Gastroesophageal sphincter (tissue), 4 donors: ENCODE measurements at regions not wholly inside any gene's neighbourhood (a gene's known extent, or its start where the extent isn't known, plus 50 kb on each side); places are given as distances from the start of the nearest gene placed in this dataset.

ENCODE experiments used
- ATAC-seq: fragments of 150-250 bp; one replicate; pipeline ENCODE4 v1.9.1; 2016; ENCODE audit warnings: mild to moderate bottlenecking, moderate library complexity
- H3K27ac ChIP-seq, 4 donors: fragments of 200-600 bp; sonication (generic) in 3 of 4; 1 replicate in 3 of 4; 2 replicates in 1 of 4; pipeline ENCODE4 v1.5.1; 2016 to 2019
- H3K27me3 ChIP-seq: fragments of 200-600 bp; sonication (generic); one replicate; pipeline ENCODE4 v1.5.1; 2019
- H3K36me3 ChIP-seq, 2 donors: fragments of 200-600 bp; sonication (generic); one replicate each; pipeline ENCODE4 v1.5.1; 2019; ENCODE audit warnings: control low read depth in 1 of 2
- H3K4me1 ChIP-seq, 3 donors: fragments of 200-600 bp; sonication (generic); 1 replicate in 2 of 3; 2 replicates in 1 of 3; pipeline ENCODE4 v1.5.1; 2016 to 2019; ENCODE audit warnings: control low read depth in 2 of 3
- H3K4me3 ChIP-seq, 2 donors: fragments of 200-600 bp; sonication (generic); one replicate each; pipeline ENCODE4 v1.5.1; 2019; ENCODE audit warnings: mild to moderate bottlenecking in 1 of 2, moderate library complexity in 1 of 2
- H3K9me3 ChIP-seq, 3 donors: fragments of 200-600 bp; sonication (generic); one replicate each; pipeline ENCODE4 v1.5.1; 2017 to 2019; ENCODE audit warnings: control low read depth in 2 of 3
- CTCF ChIP-seq, 4 experiments: fragments of 200-600 bp in 2 of 4; fragments of 450-650 bp in 2 of 4; sonication (generic) in 1 of 4; IDR thresholded peaks; one replicate each; pipeline ENCODE4 v1.5.1; 2017 to 2019; ENCODE audit warnings: antibody characterized with exemption in 4 of 4, mild to moderate bottlenecking in 2 of 4, moderate library complexity in 2 of 4
- EP300 ChIP-seq: sonication (generic); formaldehyde crosslinking; IDR thresholded peaks from one replicate; pipeline ENCODE4 v1.6.1; 2017; ENCODE audit warnings: antibody characterized with exemption, mild to moderate bottlenecking
- POLR2A ChIP-seq, 2 donors: fragments of 450-650 bp; IDR thresholded peaks; one replicate each; pipeline ENCODE4 v1.6.1; 2017; ENCODE audit warnings: antibody characterized with exemption in 2 of 2, mild to moderate bottlenecking in 2 of 2, moderate library complexity in 1 of 2
- POLR2AphosphoS5 ChIP-seq: sonication (generic); formaldehyde crosslinking; IDR thresholded peaks from one replicate; pipeline ENCODE4 v1.6.1; 2017; ENCODE audit warnings: antibody characterized with exemption
- WGBS, 2 donors: methylation state at CpG; one replicate each; pipeline ENCODE4 v1.1.5; 2018; ENCODE audit warnings: low coverage in 1 of 2; 5-methylcytosine and 5-hydroxymethylcytosine counted together

DNA sequence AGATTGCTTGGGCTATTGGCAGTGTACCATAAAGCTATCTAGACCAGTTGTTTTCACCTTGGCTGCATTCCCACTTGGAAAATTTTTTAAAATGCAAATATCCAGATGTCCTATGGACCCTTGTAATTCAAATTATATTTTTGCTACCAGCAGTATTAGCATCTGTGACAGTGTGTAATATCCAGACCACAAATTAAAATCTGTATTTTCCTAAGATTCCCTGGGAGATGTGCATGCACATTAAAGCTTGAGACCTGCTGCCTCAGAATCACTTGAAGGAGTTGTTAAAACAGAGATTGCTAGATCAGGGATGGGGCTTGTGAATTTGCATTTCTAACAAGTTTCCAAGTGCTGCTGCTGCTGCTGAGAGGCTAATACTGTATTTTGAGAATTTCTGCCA, 381.2 kb upstream of the PDE4D start:
- peak overlapping the region; percentile 66 to 97 (median 78) for H3K27ac ChIP-seq
- no peaks in the 10 kb centered on the region for H3K36me3 ChIP-seq
- TF ChIP-seq POLR2A (IDR thresholded peaks at IDR 0.05) (no peak), EP300 (no peak)
- no peaks in the 10 kb centered on the region for H3K9me3 ChIP-seq
- no peak overlapping the region for H3K4me3 ChIP-seq
- no peaks in the 10 kb centered on the region for H3K27me3 ChIP-seq
- H3K4me1 ChIP-seq: peaks cover 0 to 42% (median 0%) of the 10 kb centered on the region in 3 donors
- no peak for ATAC-seq

DNA sequence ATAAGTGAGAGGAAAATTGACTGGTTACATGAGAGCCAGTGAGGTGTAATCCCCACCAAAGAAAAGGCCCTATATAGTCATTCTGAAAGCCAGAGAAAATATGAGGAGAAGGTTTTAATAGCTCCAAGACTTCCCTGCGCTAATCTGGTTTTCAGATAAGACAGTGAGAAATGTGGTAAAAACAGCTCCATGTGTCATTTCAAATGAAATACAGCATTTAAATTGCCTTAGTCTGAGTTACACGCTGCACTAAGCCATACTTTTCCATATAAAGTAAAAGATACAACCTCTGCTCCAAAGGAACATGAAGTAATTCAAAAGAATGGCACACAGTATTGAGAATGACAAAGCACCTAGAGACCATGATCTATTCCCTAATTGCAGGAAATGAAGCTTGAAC, 378.0 kb upstream of the PDE4D start:
- Histone ChIP-seq H3K4me1 (peaks cover 0 to 51% (median 0%) of the 10 kb centered on the region in 3 donors), H3K9me3 (no peaks in the 10 kb centered on the region), H3K27ac (peak overlapping the region; percentile 66 to 97 (median 78)), H3K27me3 (no peaks in the 10 kb centered on the region), H3K4me3 (no peak overlapping the region), H3K36me3 (no peaks in the 10 kb centered on the region)
- WGBS, 2 donors: 21 to 52% methylated on average over 2 of the region's 2 CpGs
- TF ChIP-seq POLR2AphosphoS5 (peak; percentile 60), POLR2A (IDR thresholded peaks at IDR 0.05) (no peak), EP300 (peak; percentile 53), CTCF (IDR thresholded peaks at IDR 0.05) (no peak)
- ATAC-seq: peak; percentile 73

GRCh38 chr5:60267907-60268306, 374.4 kb upstream of the PDE4D start:
- TF ChIP-seq CTCF (IDR thresholded peaks at IDR 0.05) (no peak), POLR2AphosphoS5 (no peak), POLR2A (IDR thresholded peaks at IDR 0.05) (no peak), EP300 (no peak)
- Histone ChIP-seq H3K9me3 (no peaks in the 10 kb centered on the region), H3K27ac (no peak overlapping the region), H3K4me3 (no peak overlapping the region), H3K4me1 (peaks cover 0 to 33% (median 0%) of the 10 kb centered on the region in 3 donors), H3K27me3 (no peaks in the 10 kb centered on the region), H3K36me3 (no peaks in the 10 kb centered on the region)
- ATAC-seq: no peak
- WGBS, 2 donors: 80 to 100% methylated on average over 1 to 3 of the region's 3 CpGs

- 89 to 90% methylated on average over 4 to 5 of the region's 5 CpGs for WGBS, 2 donors
- no peak for ATAC-seq
- no peaks in the 10 kb centered on the region for H3K36me3 ChIP-seq
- no peak overlapping the region for H3K4me3 ChIP-seq
- no peak for TF ChIP-seq POLR2AphosphoS5
- no peak for TF ChIP-seq CTCF (IDR thresholded peaks at IDR 0.05)
- TF ChIP-seq EP300: no peak
- TF ChIP-seq POLR2A (IDR thresholded peaks at IDR 0.05): no peak
- H3K9me3 ChIP-seq: no peaks in the 10 kb centered on the region
- H3K27me3 ChIP-seq: no peaks in the 10 kb centered on the region
- H3K27ac ChIP-seq: no peak overlapping the region
- peaks cover 0 to 7% (median 0%) of the 10 kb centered on the region in 3 donors for H3K4me1 ChIP-seq
Observed at GRCh38 chr5:60263346-60263745, 369.8 kb upstream of the PDE4D start.

GRCh38 chr5:60262576-60263295, 369.2 kb upstream of the PDE4D start:
- H3K27me3 ChIP-seq: no peaks in the 10 kb centered on the region
- no peak for ATAC-seq
- H3K9me3 ChIP-seq: no peaks in the 10 kb centered on the region
- peaks cover 0 to 5% (median 0%) of the 10 kb centered on the region in 3 donors for H3K4me1 ChIP-seq
- TF ChIP-seq POLR2AphosphoS5 (no peak), CTCF (IDR thresholded peaks at IDR 0.05) (no peak), POLR2A (IDR thresholded peaks at IDR 0.05) (no peak), EP300 (no peak)
- H3K4me3 ChIP-seq: no peak overlapping the region
- no peaks in the 10 kb centered on the region for H3K36me3 ChIP-seq
- 80 to 86% methylated on average over 6 of the region's 6 CpGs for WGBS, 2 donors
- H3K27ac ChIP-seq: no peak overlapping the region
